NT2/D1 (cell line): ENCODE measurements at regions not wholly inside any gene's neighbourhood (a gene's known extent, or its start where the extent isn't known, plus 50 kb on each side); places are given as distances from the start of the nearest gene placed in this dataset.

Experiments used
- DNase-seq: peaks from one replicate; pipeline ENCODE4 v3.0.0-alpha.2; 2011; ENCODE audit warnings: low read depth, low spot score
- H3K27me3 ChIP-seq: 2 replicates; pipeline ENCODE4 v1.6.0; 2011; ENCODE audit warnings: mild to moderate bottlenecking; ENCODE audit not compliant: insufficient read length, insufficient read depth
- H3K36me3 ChIP-seq: 2 replicates; pipeline ENCODE4 v1.6.1; 2011; ENCODE audit warnings: mild to moderate bottlenecking, low read length, mixed read lengths; ENCODE audit not compliant: insufficient read depth, insufficient read length
- H3K4me1 ChIP-seq: 2 replicates; pipeline ENCODE4 v1.5.1; 2011; ENCODE audit not compliant: insufficient read depth, insufficient read length
- H3K4me3 ChIP-seq: 2 replicates; pipeline ENCODE4 v1.5.1; 2011; ENCODE audit warnings: low read depth; ENCODE audit not compliant: insufficient read length
- H3K9ac ChIP-seq: 2 replicates; pipeline ENCODE4 v1.6.0; 2011; ENCODE audit warnings: low read depth; ENCODE audit not compliant: insufficient read length
- H3K9me3 ChIP-seq: 2 replicates; pipeline ENCODE4 v1.5.1; 2011; ENCODE audit warnings: mild to moderate bottlenecking, low read length; ENCODE audit not compliant: insufficient read depth
- SUZ12 ChIP-seq: IDR thresholded peaks from 2 replicates; pipeline ENCODE4 v1.6.1; 2011; ENCODE audit not compliant: insufficient read length, insufficient read depth; ENCODE audit errors: extremely low read depth
- YY1 ChIP-seq: IDR thresholded peaks from 2 replicates; pipeline ENCODE4 v1.6.1; 2011; ENCODE audit not compliant: insufficient read length, insufficient read depth
- ZNF274 ChIP-seq: IDR thresholded peaks from 2 replicates; pipeline ENCODE4 v1.6.1; 2011; ENCODE audit warnings: mild to moderate bottlenecking, low read depth, low read length

DNA sequence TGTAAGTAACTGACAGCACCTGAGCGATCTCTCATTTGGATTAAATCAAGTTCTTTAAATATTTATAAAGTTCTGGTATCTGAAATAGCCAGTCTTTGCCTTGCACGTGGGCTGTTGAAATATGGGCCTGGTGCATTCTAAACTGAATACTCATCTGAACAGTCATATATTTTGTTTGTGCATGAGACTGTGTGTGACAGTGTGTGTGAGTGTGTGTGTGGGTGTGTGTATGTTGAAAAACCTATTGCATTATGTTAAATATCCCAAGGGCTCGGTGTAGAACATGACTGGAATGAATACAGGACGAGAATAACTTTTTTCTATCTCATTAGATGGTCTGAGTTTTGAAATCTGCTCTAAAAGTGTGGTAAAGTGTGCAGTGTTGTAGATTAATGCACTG, 82.4 kb upstream of the TOX3 start:
- Histone ChIP-seq H3K27me3 (no peaks in the 10 kb centered on the region), H3K4me3 (no peak overlapping the region), H3K36me3 (no peaks in the 10 kb centered on the region), H3K9ac (no peak overlapping the region), H3K9me3 (0 out of 2 replicates have a peak, but pooled peaks cover 4% of the 10 kb centered on the region), H3K4me1 (no peaks in the 10 kb centered on the region)
- no peak for DNase-seq
- TF ChIP-seq SUZ12 (no peak), YY1 (no peak), ZNF274 (no peak)

GRCh38 chr16:52624891-52625290, 77.9 kb upstream of the TOX3 start:
- no peak for DNase-seq
- no peaks in the 10 kb centered on the region for H3K9me3 ChIP-seq
- TF ChIP-seq ZNF274 (no peak), YY1 (no peak), SUZ12 (no peak)
- H3K4me1 ChIP-seq = no peaks in the 10 kb centered on the region
- no peak overlapping the region for H3K9ac ChIP-seq
- no peaks in the 10 kb centered on the region for H3K36me3 ChIP-seq
- H3K4me3 ChIP-seq = no peak overlapping the region
- H3K27me3 ChIP-seq = no peaks in the 10 kb centered on the region

DNA sequence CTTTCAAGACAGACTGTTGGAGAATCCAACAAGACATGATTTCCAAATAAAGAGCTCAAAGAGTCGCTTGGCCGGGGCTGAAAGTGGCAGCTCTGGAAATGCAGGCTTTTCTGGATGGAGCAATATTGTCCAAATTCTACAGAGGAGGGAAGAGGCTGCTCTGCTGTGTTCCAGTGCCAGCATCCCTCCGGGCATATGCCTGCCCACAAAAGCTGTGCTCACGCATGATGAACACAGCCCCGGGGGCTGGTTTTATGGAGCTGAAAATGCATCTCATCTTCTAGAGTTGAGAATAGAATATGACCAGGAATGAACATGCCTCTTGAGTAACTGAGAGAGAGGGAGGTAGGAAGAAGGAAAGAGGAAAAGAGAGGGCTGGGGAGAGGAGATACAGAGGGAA, 74.7 kb upstream of the TOX3 start:
- TF ChIP-seq YY1 = no peak
- no peak for TF ChIP-seq ZNF274
- no peak for TF ChIP-seq SUZ12
- no peak overlapping the region for H3K4me3 ChIP-seq
- DNase-seq = no peak
- H3K36me3 ChIP-seq = no peaks in the 10 kb centered on the region
- H3K9ac ChIP-seq = no peak overlapping the region
- H3K9me3 ChIP-seq = no peaks in the 10 kb centered on the region
- no peaks in the 10 kb centered on the region for H3K27me3 ChIP-seq
- H3K4me1 ChIP-seq = no peaks in the 10 kb centered on the region

DNA sequence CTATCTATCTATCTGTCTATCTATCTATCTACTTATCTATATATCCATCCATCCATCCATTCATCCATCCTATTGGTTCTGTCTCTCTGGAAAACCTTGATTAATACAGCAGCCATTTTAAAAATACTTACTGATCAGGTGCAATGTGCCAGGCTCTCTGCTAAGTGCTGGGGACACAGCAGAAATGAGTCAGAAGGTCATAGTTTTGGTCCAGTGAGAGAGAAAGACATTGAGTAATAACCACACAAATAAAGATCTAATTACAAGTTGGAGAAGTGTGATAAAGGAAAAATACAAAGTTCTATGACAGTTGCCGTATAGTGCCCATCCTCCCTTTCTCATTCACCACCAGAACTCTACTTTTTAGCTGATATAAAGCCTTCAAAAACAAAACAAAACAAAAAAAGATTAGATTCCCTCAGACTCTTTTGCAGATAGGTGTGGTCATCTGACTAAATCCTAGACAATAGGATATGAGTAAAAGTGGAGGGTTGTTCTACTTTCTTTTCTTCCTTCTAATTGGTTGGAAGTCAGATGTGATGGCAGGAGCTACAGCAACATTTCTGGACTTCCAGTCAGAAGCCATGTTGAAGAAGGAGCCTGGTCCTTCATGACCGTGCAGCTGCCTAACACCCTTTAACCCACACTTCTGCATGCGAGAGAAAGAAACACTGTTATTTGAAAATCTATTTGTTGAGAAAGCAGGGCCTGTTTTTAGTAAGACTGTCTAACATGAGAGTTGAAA, 72.0 kb upstream of the TOX3 start:
- Histone ChIP-seq H3K4me3 (no peak overlapping the region), H3K9me3 (no peaks in the 10 kb centered on the region), H3K9ac (no peak overlapping the region), H3K36me3 (no peaks in the 10 kb centered on the region), H3K4me1 (no peaks in the 10 kb centered on the region), H3K27me3 (no peaks in the 10 kb centered on the region)
- TF ChIP-seq YY1 = no peak
- no peak for TF ChIP-seq ZNF274
- TF ChIP-seq SUZ12 = no peak
- DNase-seq = no peak

- TF ChIP-seq SUZ12 (no peak), ZNF274 (no peak), YY1 (no peak)
- DNase-seq = no peak
- Histone ChIP-seq H3K36me3 (no peaks in the 10 kb centered on the region), H3K4me3 (no peak overlapping the region), H3K4me1 (no peaks in the 10 kb centered on the region), H3K9ac (no peak overlapping the region), H3K9me3 (no peaks in the 10 kb centered on the region), H3K27me3 (no peaks in the 10 kb centered on the region)
These were observed 70.6 kb upstream of the TOX3 start for GRCh38 chr16:52617591-52617990.

GRCh38 chr16:52613508-52613907, 66.6 kb upstream of the TOX3 start:
- no peak for DNase-seq
- H3K9me3 ChIP-seq = no peaks in the 10 kb centered on the region
- no peak overlapping the region for H3K9ac ChIP-seq
- no peaks in the 10 kb centered on the region for H3K36me3 ChIP-seq
- TF ChIP-seq YY1 = no peak
- no peak for TF ChIP-seq SUZ12
- TF ChIP-seq ZNF274 = no peak
- H3K4me1 ChIP-seq = no peaks in the 10 kb centered on the region
- no peaks in the 10 kb centered on the region for H3K27me3 ChIP-seq
- H3K4me3 ChIP-seq = no peak overlapping the region

- DNase-seq = no peak
- Histone ChIP-seq H3K9ac (no peak overlapping the region), H3K27me3 (no peaks in the 10 kb centered on the region), H3K9me3 (no peaks in the 10 kb centered on the region), H3K4me3 (no peak overlapping the region), H3K36me3 (no peaks in the 10 kb centered on the region), H3K4me1 (no peaks in the 10 kb centered on the region)
- TF ChIP-seq SUZ12 (no peak), YY1 (no peak), ZNF274 (no peak)
These were observed 65.1 kb upstream of the TOX3 start for GRCh38 chr16:52611817-52612673.
